ENCODE measurements at regions not wholly inside any gene's neighbourhood (a gene's known extent, or its start where the extent isn't known, plus 50 kb on each side); places are given as distances from the start of the nearest gene placed in this dataset.
"Not testable (repeated sequence)": the region's sequence is repeated elsewhere in the genome, so short reads cannot be mapped to it uniquely, and the experiment has no call there.

DNA sequence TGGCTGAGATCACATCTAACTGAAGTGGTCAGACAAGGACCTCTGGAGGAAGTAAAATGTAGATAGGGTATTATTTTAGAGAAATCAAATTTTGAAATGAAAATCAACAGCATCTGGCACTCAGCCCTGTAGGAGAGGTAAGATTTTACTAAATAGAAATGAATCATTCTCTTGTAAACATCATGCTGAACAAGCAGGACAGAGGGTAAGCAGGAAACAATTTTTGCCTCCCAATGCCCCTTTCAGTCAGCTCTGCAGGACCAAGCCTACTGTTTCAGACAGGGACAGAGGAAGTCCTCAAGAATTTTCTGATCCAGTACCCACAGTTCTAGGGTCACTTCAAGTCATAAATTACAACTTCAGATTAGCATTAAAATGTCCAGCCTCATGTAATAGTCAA, 190.1 kb downstream of the ESM1 start:
- no peak overlapping the region for H3K27ac ChIP-seq
- TF ChIP-seq, protein P1, sequence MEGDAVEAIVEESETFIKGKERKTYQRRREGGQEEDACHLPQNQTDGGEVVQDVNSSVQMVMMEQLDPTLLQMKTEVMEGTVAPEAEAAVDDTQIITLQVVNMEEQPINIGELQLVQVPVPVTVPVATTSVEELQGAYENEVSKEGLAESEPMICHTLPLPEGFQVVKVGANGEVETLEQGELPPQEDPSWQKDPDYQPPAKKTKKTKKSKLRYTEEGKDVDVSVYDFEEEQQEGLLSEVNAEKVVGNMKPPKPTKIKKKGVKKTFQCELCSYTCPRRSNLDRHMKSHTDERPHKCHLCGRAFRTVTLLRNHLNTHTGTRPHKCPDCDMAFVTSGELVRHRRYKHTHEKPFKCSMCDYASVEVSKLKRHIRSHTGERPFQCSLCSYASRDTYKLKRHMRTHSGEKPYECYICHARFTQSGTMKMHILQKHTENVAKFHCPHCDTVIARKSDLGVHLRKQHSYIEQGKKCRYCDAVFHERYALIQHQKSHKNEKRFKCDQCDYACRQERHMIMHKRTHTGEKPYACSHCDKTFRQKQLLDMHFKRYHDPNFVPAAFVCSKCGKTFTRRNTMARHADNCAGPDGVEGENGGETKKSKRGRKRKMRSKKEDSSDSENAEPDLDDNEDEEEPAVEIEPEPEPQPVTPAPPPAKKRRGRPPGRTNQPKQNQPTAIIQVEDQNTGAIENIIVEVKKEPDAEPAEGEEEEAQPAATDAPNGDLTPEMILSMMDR (conservative IDR thresholded peaks at IDR 0.05): no peak

DNA sequence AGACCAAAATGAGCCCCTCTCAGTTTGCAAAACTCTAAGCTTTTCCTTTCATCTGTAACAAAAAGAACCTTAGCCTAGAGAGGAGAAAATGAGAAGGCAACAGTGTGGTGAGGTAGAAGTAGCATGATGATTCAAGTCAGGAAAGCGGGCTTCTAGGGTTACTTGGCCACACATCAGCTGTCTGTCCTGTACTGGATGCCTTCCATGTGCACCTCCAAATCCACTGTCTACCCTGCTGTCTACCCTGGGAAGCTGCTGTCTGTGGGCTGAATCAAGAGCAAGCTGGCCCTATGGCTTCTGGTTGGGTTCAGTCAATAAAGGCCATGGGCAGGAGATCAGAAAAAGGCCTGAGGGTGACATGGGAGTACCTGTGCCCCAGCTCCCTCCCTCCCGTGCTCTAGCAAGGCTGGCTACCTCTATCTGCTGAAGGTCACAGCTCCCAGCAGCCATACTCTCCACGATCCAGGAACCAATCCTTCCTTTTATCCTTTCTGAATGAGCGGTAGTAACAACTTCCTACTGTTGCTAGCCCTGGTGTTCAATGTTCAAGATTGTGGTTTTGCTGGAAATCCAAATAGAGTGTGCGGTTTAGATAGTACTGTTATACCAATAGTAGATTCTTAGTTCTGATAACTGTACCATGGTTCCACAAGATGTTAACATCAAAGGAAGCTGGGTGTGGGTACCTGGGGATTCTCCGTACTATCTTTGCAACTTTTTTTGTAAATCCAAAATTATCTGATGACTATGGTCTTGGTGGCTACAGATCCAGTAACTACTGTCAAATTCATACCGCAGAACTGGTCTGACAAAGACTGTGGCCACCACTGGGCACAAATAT, 191.0 kb downstream of the ESM1 start:
- TF ChIP-seq, protein P1 (conservative IDR thresholded peaks at IDR 0.05): no peak
- H3K27ac ChIP-seq: no peak overlapping the region

DNA sequence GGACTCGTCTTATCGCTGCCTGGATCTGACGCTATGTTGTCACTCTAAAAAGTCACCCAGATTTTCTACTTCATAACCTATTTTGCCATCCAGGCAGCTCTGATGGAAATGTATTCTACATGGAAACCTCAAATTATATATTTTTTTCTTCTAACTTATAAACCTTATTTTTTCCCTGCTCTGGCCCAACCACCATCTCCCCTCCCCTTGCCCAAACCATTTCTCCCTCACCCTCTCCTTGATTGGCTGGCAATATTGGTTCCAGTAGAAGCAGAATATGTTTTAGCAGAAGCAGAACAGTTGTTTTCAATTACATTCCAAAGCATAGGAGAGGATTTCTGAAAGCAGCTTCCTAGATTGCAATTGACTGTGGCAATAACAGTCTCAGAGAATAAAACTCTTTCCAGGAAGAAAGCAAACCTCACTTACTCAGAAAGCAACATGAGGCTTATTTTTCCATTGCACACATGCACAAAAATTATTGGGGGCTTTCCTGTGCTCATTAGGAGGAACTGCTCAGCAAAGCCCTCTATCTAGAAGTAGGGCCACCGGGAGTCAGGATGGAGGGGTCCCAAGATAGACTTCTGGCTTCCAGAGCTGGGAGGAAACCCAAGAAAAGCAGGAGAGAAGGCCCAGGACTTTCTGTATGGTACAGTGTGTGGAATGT, 191.8 kb downstream of the ESM1 start:
- TF ChIP-seq, protein P1 (conservative IDR thresholded peaks at IDR 0.05): no peak
- no peak overlapping the region for H3K27ac ChIP-seq

DNA sequence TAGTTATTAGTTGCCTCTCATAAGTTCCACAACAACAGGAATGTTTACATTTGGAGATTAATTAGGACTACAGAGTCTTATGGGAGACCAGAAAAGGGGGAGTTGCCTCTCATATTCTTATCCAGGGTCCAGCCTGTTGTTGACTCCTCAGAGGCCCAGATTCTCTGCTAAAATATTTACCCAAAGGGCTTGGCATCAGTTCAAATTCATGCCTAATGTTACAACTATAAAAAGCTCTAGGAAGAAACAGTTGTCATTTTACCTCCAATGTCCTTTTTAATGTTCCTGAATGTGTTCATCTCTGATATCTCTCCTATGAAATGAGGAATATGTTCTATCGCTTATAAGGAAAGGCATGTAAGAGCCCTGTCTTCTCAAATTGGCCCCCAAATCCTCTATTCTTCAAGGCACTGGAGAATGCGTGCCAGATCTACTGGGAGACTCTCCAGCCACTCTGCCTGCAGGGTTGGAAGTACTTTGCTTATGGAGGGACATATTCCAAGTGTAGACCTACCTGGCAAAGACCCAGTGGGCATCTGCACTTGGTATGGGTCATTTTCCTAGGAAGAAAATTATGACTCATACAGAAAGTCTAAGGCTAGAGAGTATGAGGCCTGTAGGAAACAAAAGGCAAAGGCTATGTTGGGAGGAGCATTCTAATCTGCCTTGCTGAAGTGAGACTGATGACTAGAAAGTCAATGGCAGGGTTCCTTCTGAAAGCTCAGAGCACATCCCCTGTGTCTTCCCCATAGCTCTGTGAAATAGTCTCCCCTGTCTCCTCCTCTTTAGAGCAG, 192.6 kb downstream of the ESM1 start:
- H3K27ac ChIP-seq: no peak overlapping the region
- TF ChIP-seq, protein P1 (conservative IDR thresholded peaks at IDR 0.05): no peak

DNA sequence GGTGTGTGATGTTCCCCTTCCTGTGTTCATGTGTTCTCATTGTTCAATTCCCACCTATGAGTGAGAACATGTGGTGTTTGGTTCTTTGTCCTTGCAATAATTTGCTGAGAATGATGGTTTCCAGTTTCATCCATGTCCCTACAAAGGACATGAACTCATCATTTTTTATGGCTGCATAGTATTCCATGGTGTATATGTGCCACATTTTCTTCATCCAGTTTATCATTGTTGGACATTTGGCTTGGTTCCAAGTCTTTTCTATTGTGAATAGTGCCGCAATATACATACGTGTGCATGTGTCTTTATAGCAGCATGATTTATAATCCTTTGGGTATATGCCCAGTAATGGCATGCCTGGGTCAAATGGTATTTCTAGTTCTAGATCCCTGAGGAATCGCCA, 197.5 kb downstream of the ESM1 start:
- not testable (repeated sequence) for H3K27ac ChIP-seq

DNA sequence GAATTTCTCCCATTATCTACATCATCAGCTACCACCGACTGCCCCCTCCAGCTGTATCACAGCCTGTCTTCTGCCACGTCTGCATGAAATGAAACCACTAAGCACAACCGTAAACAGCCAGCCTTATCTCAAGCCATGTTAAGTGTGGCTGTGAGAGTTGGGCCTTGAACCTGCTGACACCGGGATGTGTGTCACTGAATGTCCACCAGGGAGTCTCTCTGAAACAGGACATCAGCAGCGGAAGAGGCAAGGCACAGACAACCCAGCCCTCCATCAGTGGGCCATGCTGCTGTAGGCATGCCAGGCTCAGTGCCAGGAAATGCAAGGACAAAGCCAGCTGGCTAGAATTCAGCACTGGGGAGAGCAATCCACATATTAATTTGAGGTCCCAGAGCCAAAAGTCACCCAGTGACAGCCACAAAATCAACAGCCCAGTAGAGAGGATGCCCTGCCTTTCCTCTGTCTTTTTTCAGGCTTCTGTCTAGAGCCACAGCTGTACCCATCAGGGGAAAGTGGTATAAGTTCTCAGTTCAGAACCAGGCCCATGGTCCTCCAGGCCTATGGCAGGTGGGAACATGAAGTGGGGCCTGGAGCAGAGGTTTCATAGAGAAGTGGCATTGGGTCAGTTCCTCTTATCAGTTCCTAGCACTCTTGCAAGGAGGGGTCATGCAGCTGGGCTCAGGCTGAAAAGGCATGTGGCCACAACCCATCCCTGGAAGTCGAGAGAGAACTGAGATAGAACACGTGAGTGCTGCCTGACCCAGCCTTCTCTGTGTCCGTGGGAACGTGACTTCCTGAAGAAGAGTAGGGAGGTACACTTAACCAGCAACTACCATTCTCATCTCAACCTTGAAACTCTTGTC, 199.4 kb downstream of the ESM1 start:
- H3K27ac ChIP-seq: no peak overlapping the region
- TF ChIP-seq, protein P1 (conservative IDR thresholded peaks at IDR 0.05): no peak; the same call in 1 of the 2 replicates

DNA sequence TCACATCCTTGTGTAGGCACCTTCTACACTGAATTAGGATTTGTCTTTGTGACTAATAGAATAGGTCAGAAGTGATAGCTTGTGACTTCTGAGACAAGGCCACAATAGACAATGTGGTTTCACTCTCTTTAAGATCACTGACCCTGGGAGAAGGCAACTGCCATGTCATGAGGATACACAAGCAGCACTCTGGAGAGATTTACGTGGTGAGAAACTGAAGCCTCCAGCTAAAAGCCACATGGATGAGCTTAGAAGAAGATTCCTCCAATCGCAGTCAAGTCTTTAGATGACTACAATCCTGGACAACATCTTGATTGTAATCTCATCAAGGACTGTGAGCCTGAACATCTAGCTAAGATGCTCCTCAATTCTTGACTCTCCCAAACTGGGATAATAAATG, 206.6 kb downstream of the ESM1 start:
- no peak overlapping the region for H3K27ac ChIP-seq
- TF ChIP-seq, protein P1 (conservative IDR thresholded peaks at IDR 0.05): no peak
